PC-9 (cell line): ENCODE measurements at regions not wholly inside any gene's neighbourhood (a gene's known extent, or its start where the extent isn't known, plus 50 kb on each side); places are given as distances from the start of the nearest gene placed in this dataset.

Experiments used
- EZH2 ChIP-seq: fragments of 200-600 bp; sonication (generic); IDR thresholded peaks from 2 replicates; pipeline ENCODE4 v1.8.0; 2017; ENCODE audit warnings: antibody characterized with exemption, low read depth
- TF ChIP-seq, protein P1 (sequence below): fragments of 200-600 bp; sonication (generic); conservative IDR thresholded peaks from 2 replicates; pipeline ENCODE4 v1.6.1; 2017; ENCODE audit warnings: mixed run types, antibody characterized with exemption, mild to moderate bottlenecking, moderate library complexity

DNA sequence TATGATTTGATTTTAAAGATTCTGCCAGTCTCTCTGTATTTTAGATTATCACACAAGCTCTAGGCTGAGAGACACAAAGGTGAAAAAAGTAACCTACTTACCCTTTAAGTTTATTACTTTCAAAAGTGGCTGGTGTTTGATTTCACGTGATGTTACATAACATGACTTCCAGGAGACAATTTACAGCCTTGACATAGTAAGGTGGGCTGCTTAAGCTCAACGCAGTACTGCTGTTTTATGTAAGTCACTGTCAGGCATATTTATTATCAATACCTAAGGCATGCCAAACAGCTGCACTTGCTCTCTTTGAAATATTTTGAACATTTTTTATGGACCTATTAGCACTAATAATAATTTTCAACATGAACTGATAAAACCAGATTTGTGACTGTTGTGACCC, 451.5 kb upstream of the FAM241A start:
- TF ChIP-seq, protein P1, sequence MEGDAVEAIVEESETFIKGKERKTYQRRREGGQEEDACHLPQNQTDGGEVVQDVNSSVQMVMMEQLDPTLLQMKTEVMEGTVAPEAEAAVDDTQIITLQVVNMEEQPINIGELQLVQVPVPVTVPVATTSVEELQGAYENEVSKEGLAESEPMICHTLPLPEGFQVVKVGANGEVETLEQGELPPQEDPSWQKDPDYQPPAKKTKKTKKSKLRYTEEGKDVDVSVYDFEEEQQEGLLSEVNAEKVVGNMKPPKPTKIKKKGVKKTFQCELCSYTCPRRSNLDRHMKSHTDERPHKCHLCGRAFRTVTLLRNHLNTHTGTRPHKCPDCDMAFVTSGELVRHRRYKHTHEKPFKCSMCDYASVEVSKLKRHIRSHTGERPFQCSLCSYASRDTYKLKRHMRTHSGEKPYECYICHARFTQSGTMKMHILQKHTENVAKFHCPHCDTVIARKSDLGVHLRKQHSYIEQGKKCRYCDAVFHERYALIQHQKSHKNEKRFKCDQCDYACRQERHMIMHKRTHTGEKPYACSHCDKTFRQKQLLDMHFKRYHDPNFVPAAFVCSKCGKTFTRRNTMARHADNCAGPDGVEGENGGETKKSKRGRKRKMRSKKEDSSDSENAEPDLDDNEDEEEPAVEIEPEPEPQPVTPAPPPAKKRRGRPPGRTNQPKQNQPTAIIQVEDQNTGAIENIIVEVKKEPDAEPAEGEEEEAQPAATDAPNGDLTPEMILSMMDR = no peak
- no peak for TF ChIP-seq EZH2
